Upper lobe of left lung (tissue), 4 donors: ENCODE measurements at regions not wholly inside any gene's neighbourhood (a gene's known extent, or its start where the extent isn't known, plus 50 kb on each side); places are given as distances from the start of the nearest gene placed in this dataset.

Source experiments
- EP300 ChIP-seq, 4 donors: sonication (generic); formaldehyde crosslinking; IDR thresholded peaks; one replicate each; pipeline ENCODE4 v1.5.1; 2017; ENCODE audit warnings: antibody characterized with exemption in 4 of 4, control low read depth in 2 of 4
- POLR2A ChIP-seq, 4 donors: fragments of 450-650 bp; IDR thresholded peaks; one replicate each; pipeline ENCODE4 v1.5.1; 2016 to 2017; ENCODE audit warnings: antibody characterized with exemption in 4 of 4, mild to moderate bottlenecking in 2 of 4
- POLR2AphosphoS5 ChIP-seq, 2 donors: sonication (generic); formaldehyde crosslinking; IDR thresholded peaks; one replicate each; pipeline ENCODE4 v1.5.1; 2017; ENCODE audit warnings: antibody characterized with exemption in 2 of 2
- TF ChIP-seq, protein P1 (sequence below), 6 experiments: fragments of 450-650 bp in 4 of 6; fragments of 200-600 bp in 2 of 6; sonication (generic) in 2 of 6; IDR thresholded peaks; one replicate each; pipeline ENCODE4 v1.5.1; 2016 to 2019; ENCODE audit warnings: antibody characterized with exemption in 6 of 6

DNA sequence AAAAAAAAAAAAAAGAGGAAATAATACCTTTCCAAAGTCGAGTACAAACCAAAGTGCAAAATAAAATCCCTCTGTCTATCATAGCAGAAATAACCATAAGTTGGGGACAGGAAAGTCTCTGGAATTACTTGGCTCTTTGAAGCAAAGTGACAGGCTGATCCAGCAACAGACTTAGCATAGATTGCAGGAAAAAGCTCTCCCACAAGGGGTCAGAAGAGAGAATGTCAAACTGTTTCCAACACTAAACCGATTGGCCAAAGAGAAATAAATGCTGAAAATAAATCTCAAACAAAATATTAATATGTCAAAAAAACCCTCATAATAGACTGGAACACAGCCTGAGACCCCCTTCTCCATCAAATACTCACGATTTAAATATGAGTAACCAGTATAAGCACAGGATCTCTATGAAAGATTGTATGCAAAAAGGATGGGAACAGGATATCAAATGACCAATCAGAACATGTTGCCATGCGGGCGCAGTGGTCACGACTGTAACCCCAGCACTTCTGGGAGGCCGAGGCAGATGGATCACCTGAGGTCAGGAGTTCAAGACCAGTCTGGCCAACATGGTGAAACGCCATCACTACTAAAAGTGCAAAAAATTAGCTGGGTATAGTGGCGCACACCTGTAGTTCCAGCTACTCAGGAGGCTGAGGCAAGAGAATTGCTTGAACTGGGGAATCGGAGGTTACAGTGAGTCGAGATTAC, 1000.7 kb upstream of the LRRN3 start:
- TF ChIP-seq POLR2A (IDR thresholded peaks at IDR 0.05) (no peak), EP300 (IDR thresholded peaks at IDR 0.05) (no peak), POLR2AphosphoS5 (IDR thresholded peaks at IDR 0.05) (no peak)
- TF ChIP-seq, protein P1, sequence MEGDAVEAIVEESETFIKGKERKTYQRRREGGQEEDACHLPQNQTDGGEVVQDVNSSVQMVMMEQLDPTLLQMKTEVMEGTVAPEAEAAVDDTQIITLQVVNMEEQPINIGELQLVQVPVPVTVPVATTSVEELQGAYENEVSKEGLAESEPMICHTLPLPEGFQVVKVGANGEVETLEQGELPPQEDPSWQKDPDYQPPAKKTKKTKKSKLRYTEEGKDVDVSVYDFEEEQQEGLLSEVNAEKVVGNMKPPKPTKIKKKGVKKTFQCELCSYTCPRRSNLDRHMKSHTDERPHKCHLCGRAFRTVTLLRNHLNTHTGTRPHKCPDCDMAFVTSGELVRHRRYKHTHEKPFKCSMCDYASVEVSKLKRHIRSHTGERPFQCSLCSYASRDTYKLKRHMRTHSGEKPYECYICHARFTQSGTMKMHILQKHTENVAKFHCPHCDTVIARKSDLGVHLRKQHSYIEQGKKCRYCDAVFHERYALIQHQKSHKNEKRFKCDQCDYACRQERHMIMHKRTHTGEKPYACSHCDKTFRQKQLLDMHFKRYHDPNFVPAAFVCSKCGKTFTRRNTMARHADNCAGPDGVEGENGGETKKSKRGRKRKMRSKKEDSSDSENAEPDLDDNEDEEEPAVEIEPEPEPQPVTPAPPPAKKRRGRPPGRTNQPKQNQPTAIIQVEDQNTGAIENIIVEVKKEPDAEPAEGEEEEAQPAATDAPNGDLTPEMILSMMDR (IDR thresholded peaks at IDR 0.05): peak in 1 of 6 experiments; percentile 22
